GM19239 (cell line): ENCODE measurements at regions not wholly inside any gene's neighbourhood (a gene's known extent, or its start where the extent isn't known, plus 50 kb on each side); places are given as distances from the start of the nearest gene placed in this dataset.

Experiments
- DNase-seq: peaks from one replicate; pipeline ENCODE4 v3.0.0; 2011; ENCODE audit warnings: low spot score; ENCODE audit not compliant: insufficient read length
- FAIRE-seq: peaks from 2 replicates; lab custom pipeline; 2011; peaks lifted over from hg19 to GRCh38; lab: Jason Lieb, UNC

DNA sequence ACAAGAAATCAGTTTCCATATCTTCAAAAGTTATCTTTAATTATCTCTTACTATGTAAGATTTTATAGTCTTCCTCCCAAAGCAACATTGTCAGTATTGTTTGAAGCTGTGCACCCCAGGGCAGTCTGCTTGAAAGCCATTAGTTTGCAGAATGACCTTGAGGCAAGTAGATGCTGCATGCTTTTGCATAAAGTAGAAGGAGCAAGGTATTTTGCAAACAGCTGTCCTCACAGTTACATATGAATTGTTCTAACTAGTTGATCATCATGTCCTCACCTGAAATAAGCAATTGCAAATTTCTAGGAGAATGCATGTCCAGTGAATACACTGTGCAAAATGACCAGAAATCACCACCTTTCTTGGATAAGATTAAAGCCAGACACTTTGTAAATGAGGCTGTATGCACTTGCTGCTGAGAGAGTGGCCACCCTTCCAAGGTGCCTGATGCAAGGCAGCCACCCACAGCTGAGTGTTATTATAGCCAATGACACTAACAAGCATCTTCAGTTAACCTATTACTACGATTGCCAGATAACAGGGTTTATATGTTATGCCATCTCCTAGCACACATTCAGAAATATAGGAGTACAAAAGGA lies 730.0 kb upstream of the TMEM132C start:
- no peak for DNase-seq
- no peak for FAIRE-seq

DNA sequence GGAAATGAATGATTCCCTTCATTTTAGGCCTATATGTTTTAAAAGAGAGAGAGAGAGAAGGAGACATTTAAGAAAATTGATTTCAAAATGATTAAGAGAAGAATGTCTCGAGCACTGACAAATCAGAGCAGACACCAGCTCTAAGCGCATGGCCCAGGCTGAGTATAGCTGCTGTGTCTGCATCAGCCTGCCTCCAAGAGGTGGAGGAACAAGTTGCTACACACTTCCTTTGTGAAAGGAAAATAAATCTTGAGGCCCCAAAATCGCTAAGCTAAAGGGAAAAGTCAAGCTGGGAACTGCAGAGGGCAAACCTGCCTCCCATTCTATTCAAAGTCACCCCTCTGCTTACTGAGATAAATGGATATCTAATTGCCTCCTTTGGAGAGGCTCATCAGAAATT lies 728.7 kb upstream of the TMEM132C start:
- FAIRE-seq, result no peak
- DNase-seq, result no peak

DNA sequence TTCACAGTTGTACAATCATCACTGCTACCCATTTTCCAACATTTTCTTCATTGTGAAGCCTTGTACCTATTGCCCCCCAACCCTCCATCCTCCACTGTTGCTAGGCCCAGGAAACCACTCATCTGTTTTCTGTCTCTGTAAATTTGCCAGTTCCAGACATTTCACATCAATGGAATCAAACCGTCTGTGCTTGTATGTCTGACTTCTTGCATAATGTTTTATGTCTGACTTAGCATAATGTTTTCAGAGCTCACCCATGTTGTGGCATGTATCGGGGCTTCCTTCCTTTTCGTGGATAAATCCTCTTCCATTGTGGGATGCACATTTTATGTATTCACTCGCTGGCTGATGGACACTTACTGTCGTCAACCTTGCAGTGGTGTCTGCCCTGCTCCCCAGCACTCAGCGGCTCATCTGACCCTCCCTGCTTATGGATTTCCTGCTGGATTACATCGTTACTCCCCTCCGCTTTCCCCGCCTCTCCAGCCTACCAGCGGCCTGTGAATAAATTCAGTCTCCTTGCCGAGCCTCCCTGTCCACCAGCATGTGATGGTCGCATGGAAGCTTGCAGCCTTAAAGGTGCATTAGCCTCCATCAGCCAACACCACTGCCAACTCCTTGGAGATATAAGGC lies 727.6 kb upstream of the TMEM132C start:
- FAIRE-seq (no peak), DNase-seq (no peak)

- no peak for FAIRE-seq
Observed at GRCh38 chr12:127542391-127542790, 724.6 kb upstream of the TMEM132C start.

GRCh38 chr12:127542931-127543330 lies 724.0 kb upstream of the TMEM132C start:
- no peak for DNase-seq
- no peak for FAIRE-seq

More at GRCh38 chr12:127542391-127542790, 724.6 kb upstream of the TMEM132C start:
- DNase-seq, result no peak

GRCh38 chr12:127546721-127547505 lies 720.1 kb upstream of the TMEM132C start:
- FAIRE-seq, result no peak
- DNase-seq, result no peak

DNA sequence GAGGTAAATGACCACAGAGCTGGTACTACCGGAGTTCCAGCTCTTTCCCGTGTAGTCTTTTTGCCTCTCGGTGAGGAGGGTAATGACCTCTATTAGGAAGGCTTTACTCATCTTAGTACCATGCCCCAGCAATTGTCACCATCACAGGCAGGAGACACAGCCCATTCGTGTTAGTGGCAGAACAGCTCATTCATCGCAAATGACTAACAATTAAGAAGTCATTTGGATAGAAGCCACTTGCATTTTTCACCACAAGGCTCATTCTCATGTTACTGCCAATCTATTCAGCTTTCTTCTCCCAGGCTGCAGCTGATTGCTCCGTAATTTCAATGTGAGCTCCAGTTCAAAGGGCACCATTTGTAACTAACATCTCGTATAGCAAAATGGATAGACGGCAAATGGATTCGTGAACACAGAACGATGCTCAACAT lies 718.8 kb upstream of the TMEM132C start:
- DNase-seq, result no peak
- no peak for FAIRE-seq

DNA sequence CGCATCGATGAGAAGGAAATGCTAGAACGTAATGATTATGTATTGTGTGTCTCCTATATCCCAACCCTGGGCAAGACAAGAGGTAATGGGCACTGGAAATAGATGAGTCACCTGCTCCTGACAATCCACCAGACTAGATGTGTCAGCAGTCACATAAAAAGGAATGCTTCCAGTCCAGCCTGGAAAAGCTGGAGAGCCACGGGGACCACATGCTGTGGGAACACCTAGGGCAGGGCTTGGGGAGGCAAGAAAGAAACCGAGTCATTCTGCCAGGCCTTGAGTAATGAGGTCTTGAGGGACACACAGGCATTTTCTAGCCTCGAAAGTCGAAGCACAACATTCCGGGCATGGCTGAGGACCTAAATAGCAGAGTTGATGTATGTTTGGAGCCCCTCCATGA lies 716.7 kb upstream of the TMEM132C start:
- FAIRE-seq (no peak), DNase-seq (no peak)

DNA sequence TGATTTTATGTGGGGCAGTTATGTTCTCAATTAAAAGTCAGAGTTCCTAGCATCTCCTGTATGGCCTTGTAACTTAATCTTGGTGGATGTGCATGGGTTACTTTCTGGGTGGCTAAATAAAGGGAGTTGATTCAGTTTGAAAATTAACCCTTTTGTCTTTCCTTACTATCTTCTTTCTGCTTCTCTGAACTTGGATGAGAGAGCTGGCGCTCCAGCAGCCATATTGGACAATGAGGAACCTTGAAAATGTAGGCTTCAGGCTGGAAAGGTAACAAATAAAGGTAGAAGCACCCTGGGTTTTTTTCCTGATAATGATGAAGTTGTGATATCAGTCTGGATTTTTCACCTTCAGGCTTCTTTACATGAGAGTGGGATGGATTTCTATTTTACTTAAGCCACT lies 714.1 kb upstream of the TMEM132C start:
- DNase-seq (no peak), FAIRE-seq (no peak)

- FAIRE-seq (no peak), DNase-seq (no peak)
Observed at GRCh38 chr12:127555071-127555470, 711.9 kb upstream of the TMEM132C start.

- DNase-seq, result no peak
- FAIRE-seq, result no peak
Observed at GRCh38 chr12:127556231-127556886, 710.6 kb upstream of the TMEM132C start.

DNA sequence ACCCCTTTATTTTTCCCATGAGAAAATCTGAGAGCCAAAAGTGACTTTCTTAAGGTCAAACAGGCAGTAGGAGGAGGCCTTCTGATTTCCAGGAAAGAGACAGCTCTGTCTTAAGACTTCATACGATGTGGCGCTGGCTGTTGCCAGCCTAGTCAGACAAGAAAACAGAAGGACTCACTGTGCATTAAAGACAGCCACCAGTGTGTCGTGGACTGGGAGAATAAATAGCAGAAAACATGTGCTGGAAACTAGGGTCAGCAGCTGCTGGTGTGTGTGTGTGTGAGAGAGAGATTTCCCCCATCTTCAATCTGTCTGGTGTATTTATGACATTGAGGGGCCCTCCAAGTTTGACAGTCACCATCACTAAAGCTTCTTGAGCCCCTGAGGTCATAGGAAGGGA lies 708.6 kb upstream of the TMEM132C start:
- FAIRE-seq (no peak), DNase-seq (no peak)

DNA sequence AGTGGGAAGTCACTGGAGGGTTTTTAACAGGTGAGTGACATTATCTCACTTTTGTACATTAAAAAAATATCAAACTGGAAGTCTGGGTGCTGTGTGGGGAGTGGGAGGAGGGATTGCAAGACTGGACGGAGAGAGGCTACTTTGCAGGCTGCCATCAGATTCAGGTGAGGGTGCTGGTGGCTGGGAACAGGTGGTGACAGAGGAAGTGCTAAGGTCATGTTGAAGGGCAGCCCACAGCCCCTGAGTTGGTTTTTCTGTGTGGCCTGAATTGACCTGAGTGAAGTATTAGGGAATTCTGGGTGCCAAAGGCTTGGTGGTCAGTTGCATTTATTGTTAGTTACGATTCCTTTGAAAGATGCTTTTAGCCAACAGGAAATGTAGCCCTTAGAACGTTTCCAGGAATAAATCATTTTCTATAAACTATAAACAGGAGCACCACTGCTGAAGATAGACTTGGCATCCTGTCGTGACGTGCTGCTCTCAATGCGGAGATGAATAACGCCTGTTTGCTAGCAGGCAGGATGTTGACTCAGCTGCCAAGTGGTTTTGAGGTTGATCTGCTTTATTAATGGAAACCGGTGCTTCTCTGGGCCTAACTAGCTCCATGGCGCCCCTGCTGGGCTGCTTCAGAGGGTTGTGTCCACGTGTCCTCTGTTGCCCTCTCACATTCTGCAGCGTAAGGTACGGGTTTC lies 707.5 kb upstream of the TMEM132C start:
- FAIRE-seq, result no peak
- DNase-seq, result peak; percentile 10

DNA sequence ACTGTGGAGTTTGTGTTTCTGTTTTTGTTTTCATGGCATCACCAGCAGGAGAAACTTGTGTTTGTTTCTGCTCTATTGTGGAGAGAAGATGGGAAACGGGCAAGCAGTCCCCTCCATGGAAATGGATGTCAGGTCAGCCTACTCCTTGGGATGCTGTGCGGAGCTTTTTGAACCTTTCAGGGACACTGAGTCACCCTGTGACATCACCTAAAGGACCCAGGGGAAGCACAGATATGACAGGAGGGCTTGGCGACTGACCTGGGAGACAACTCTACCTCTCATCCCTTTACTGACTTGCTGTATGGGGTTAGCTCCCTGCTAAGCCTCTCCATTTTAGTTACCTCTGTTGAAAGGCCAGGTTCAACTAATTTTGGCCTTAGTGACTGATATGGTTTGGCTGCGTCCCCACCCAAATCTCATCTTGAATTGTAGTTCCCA lies 706.9 kb upstream of the TMEM132C start:
- FAIRE-seq (no peak), DNase-seq (no peak)

GRCh38 chr12:127562816-127563215 lies 704.2 kb upstream of the TMEM132C start:
- FAIRE-seq, result no peak
- no peak for DNase-seq

DNA sequence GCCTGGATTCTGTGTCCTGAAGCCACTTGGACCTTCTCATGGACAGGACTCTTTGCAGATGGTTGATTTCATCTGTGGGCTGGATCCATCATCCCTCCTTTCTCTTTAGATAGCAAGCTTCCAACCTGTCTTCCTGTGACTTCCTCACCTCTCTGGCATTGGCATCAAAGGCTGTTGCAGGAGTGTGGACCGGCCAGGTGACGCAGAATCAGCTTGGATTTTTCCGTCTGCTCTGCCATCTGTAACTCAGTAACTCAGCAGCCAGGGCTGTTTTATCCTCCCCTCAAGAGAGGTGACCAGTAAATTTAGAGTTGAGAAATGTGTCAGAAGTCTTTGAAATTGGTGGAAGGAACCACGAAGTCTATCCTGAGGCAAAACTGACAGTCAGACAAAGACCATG lies 701.7 kb upstream of the TMEM132C start:
- FAIRE-seq (no peak), DNase-seq (no peak)

GRCh38 chr12:127567531-127567930 lies 699.4 kb upstream of the TMEM132C start:
- no peak for FAIRE-seq
- no peak for DNase-seq

DNA sequence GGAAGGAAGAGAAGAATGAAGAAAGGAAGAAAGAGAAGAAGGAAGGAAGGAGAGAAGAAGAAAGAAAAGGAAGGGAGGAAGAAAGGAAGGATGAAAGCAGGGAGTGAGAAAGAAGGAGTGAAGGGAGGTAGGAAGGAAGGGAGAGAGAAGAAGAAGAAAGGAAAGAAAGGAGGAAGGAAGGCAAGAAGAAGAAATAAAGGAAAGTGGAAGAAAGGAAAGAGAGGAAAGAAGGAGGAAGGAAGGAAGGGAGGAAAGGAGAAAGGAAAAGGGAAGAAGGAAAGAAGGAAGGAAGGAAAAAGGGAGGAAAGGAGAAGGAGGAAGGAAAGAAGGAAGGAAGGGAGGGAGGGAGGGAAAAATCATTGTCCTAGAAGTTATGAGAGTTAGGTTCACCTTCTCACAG lies 696.6 kb upstream of the TMEM132C start:
- DNase-seq (no peak), FAIRE-seq (no peak)

- no peak for DNase-seq
- FAIRE-seq, result no peak
Observed at GRCh38 chr12:127570793-127571360, 696.1 kb upstream of the TMEM132C start.

DNA sequence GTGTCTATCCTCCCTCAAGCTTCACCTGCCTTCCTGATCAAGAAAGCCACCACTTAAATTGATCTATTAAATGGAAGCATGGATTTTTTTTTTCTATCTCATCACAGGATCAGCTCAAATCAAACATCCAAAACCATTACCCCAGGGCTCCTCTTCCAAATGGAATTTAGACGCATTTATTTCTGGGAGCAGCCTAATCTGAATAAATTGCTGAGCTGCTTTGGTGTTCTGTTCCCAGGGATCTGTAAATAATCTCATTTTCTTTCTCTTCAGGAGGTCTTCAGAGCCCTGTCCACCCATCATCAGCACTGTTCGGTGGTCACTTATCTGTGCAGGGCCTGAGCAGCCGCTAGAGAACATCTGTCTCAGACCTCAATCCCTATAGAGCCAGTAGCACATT lies 695.4 kb upstream of the TMEM132C start:
- FAIRE-seq (no peak), DNase-seq (no peak)
